Breast epithelium (tissue), 4 donors: ENCODE measurements at regions not wholly inside any gene's neighbourhood (a gene's known extent, or its start where the extent isn't known, plus 50 kb on each side); places are given as distances from the start of the nearest gene placed in this dataset.
"Not testable (repeated sequence)": the region's sequence is repeated elsewhere in the genome, so short reads cannot be mapped to it uniquely, and the experiment has no call there.

Experiments
- DNase-seq, 2 donors: peaks; one replicate each; pipeline ENCODE4 v3.0.0-alpha.2; 2019; ENCODE audit warnings: low spot score in 2 of 2
- H3K27ac ChIP-seq, 2 donors: fragments of 200-600 bp; sonication (generic) in 1 of 2; one replicate each; pipeline ENCODE4 v1.5.1; 2016 to 2019; ENCODE audit warnings: mild to moderate bottlenecking in 1 of 2
- H3K27me3 ChIP-seq, 2 donors: fragments of 200-600 bp; sonication (generic) in 1 of 2; one replicate each; pipeline versions ENCODE4 v1.5.1 to v1.6.0; 2017 to 2019; ENCODE audit warnings: control low read depth in 1 of 2, mild to moderate bottlenecking in 1 of 2
- H3K36me3 ChIP-seq: fragments of 200-600 bp; one replicate; pipeline ENCODE4 v1.5.1; 2019
- H3K4me1 ChIP-seq, 2 donors: fragments of 200-600 bp; sonication (generic); one replicate each; pipeline ENCODE4 v1.5.1; 2016 to 2019; ENCODE audit warnings: control low read depth in 1 of 2
- H3K4me3 ChIP-seq, 3 donors: fragments of 200-600 bp; sonication (generic); 1 replicate in 2 of 3; 2 replicates in 1 of 3; pipeline ENCODE4 v1.5.1; 2016 to 2019; ENCODE audit warnings: mild to moderate bottlenecking in 3 of 3, moderate library complexity in 2 of 3
- H3K9me3 ChIP-seq, 2 donors: fragments of 200-600 bp; sonication (generic) in 1 of 2; one replicate each; pipeline ENCODE4 v1.5.1; 2016 to 2019; ENCODE audit warnings: control low read depth in 1 of 2
- CTCF ChIP-seq, 3 donors: fragments of 450-650 bp; IDR thresholded peaks; one replicate each; pipeline ENCODE4 v1.5.1; 2016 to 2017; ENCODE audit warnings: antibody characterized with exemption in 3 of 3, mild to moderate bottlenecking in 3 of 3, moderate library complexity in 3 of 3
- POLR2A ChIP-seq: fragments of 450-650 bp; IDR thresholded peaks from one replicate; pipeline ENCODE4 v1.6.1; 2016; ENCODE audit warnings: antibody characterized with exemption, mild to moderate bottlenecking, moderate library complexity
- POLR2AphosphoS5 ChIP-seq, 3 donors: sonication (generic); formaldehyde crosslinking; IDR thresholded peaks; one replicate each; pipeline ENCODE4 v1.6.1; 2017; ENCODE audit warnings: antibody characterized with exemption in 3 of 3
- intact Hi-C: fragments of 100-400 bp; cut with DNase I; formaldehyde crosslinking; loops from one replicate; pipeline ENCODE4 v1.15.1; 2023; ENCODE audit warnings: low total_unique reads

GRCh38 chrX:146056511-146057081, 239.0 kb downstream of the SLITRK2 start:
- Histone ChIP-seq H3K4me1 (no peaks in the 10 kb centered on the region), H3K27me3 (peaks cover 0 to 6% of the 10 kb centered on the region in 2 donors), H3K36me3 (no peaks in the 10 kb centered on the region), H3K27ac (no peak overlapping the region), H3K4me3 (no peak overlapping the region), H3K9me3 (no peaks in the 10 kb centered on the region)
- no peak for DNase-seq
- TF ChIP-seq POLR2A (no peak), POLR2AphosphoS5 (IDR thresholded peaks at IDR 0.05) (no peak), CTCF (IDR thresholded peaks at IDR 0.05) (no peak)
- intact Hi-C loops, result no loop called here

GRCh38 chrX:146064156-146064555, 246.5 kb downstream of the SLITRK2 start:
- intact Hi-C loops, result no loop called here
- H3K27ac ChIP-seq, result no peak overlapping the region
- H3K27me3 ChIP-seq, result no peaks in the 10 kb centered on the region
- TF ChIP-seq CTCF (IDR thresholded peaks at IDR 0.05) (no peak), POLR2A (no peak), POLR2AphosphoS5 (IDR thresholded peaks at IDR 0.05) (no peak)
- H3K4me3 ChIP-seq, result no peak overlapping the region
- H3K36me3 ChIP-seq, result no peaks in the 10 kb centered on the region
- no peaks in the 10 kb centered on the region for H3K4me1 ChIP-seq
- no peaks in the 10 kb centered on the region for H3K9me3 ChIP-seq
- DNase-seq, result no peak

- peaks cover 0 to 12% of the 10 kb centered on the region in 2 donors for H3K9me3 ChIP-seq
- no peak overlapping the region for H3K27ac ChIP-seq
- TF ChIP-seq POLR2A, result no peak
- no peak for TF ChIP-seq CTCF (IDR thresholded peaks at IDR 0.05)
- no peak for TF ChIP-seq POLR2AphosphoS5 (IDR thresholded peaks at IDR 0.05)
- no peaks in the 10 kb centered on the region for H3K27me3 ChIP-seq
- H3K4me1 ChIP-seq, result no peaks in the 10 kb centered on the region
- DNase-seq, result no peak
- no peak overlapping the region for H3K4me3 ChIP-seq
- intact Hi-C loops, result no loop called here
- H3K36me3 ChIP-seq, result no peaks in the 10 kb centered on the region
Measured at GRCh38 chrX:146090732-146091131, 273.1 kb downstream of the SLITRK2 start.

- H3K4me1 ChIP-seq, result no peaks in the 10 kb centered on the region
- no peaks in the 10 kb centered on the region for H3K36me3 ChIP-seq
- H3K27me3 ChIP-seq, result no peaks in the 10 kb centered on the region
- H3K4me3 ChIP-seq, result no peak overlapping the region
- DNase-seq, result no peak
- intact Hi-C loops, result no loop called here
- no peak overlapping the region for H3K27ac ChIP-seq
- peaks cover 0 to 10% of the 10 kb centered on the region in 2 donors for H3K9me3 ChIP-seq
- no peak for TF ChIP-seq CTCF (IDR thresholded peaks at IDR 0.05)
- no peak for TF ChIP-seq POLR2AphosphoS5 (IDR thresholded peaks at IDR 0.05)
- TF ChIP-seq POLR2A, result no peak
Measured at GRCh38 chrX:146109362-146109761, 291.7 kb downstream of the SLITRK2 start.

GRCh38 chrX:146119074-146119473, 301.4 kb downstream of the SLITRK2 start:
- H3K4me3 ChIP-seq, H3K27ac ChIP-seq, intact Hi-C loops, H3K36me3 ChIP-seq, H3K27me3 ChIP-seq, H3K9me3 ChIP-seq, DNase-seq, H3K4me1 ChIP-seq: not testable (repeated sequence)

- no peaks in the 10 kb centered on the region for H3K4me1 ChIP-seq
- DNase-seq, result no peak
- no peaks in the 10 kb centered on the region for H3K9me3 ChIP-seq
- no peak overlapping the region for H3K4me3 ChIP-seq
- no peak overlapping the region for H3K27ac ChIP-seq
- intact Hi-C loops, result no loop called here
- H3K36me3 ChIP-seq, result no peaks in the 10 kb centered on the region
- TF ChIP-seq POLR2AphosphoS5 (IDR thresholded peaks at IDR 0.05) (no peak), CTCF (IDR thresholded peaks at IDR 0.05) (no peak), POLR2A (no peak)
- peaks cover 0 to 4% of the 10 kb centered on the region in 2 donors for H3K27me3 ChIP-seq
Measured at GRCh38 chrX:146127617-146128016, 310.0 kb downstream of the SLITRK2 start.
